GOT3 (cell line): ENCODE measurements at regions not wholly inside any gene's neighbourhood (a gene's known extent, or its start where the extent isn't known, plus 50 kb on each side); places are given as distances from the start of the nearest gene placed in this dataset.
"Not testable (repeated sequence)": the region's sequence is repeated elsewhere in the genome, so short reads cannot be mapped to it uniquely, and the experiment has no call there.

Experiments
- DNase-seq: peaks from one replicate; lab custom pipeline; 2025; ENCODE audit warnings: mixed read lengths; lab: John Stamatoyannopoulos, UW

DNA sequence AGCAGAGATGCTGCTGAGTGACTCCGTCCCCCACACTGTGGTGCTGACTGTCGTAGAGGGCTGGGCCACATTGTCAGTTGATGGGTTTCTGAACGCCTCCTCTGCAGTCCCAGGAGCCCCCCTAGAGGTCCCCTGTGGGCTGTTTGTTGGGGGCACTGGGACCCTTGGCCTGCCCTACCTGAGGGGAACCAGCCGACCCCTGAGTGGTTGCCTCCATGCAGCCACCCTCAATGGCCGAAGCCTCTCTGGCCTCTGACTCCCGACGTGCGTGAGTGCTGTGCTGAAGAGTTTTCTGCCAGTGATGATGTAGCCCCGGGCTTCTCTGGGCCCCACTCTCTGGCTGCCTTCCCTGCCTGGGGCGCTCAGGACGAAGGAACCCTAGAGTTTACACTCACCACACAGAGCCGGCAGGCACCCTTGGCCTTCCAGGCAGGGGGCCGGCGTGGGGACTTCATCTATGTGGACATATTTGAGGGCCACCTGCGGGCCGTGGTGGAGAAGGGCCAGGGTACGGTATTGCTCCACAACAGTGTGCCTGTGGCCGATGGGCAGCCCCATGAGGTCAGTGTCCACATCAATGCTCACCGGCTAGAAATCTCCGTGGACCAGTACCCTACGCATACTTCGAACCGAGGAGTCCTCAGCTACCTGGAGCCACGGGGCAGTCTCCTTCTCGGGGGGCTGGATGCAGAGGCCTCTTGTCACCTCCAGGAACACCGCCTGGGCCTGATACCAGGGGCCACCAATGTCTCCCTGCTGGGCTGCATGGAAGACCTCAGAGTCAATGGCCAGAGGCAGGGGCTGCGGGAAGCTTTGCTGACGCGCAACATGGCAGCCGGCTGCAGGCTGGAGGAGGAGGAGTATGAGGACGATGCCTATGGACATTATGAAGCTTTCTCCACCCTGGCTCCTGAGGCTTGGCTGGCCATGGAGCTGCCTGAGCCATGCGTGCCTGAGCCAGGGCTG lies 181.1 kb downstream of the TBC1D2B start:
- not testable (repeated sequence) for DNase-seq

DNA sequence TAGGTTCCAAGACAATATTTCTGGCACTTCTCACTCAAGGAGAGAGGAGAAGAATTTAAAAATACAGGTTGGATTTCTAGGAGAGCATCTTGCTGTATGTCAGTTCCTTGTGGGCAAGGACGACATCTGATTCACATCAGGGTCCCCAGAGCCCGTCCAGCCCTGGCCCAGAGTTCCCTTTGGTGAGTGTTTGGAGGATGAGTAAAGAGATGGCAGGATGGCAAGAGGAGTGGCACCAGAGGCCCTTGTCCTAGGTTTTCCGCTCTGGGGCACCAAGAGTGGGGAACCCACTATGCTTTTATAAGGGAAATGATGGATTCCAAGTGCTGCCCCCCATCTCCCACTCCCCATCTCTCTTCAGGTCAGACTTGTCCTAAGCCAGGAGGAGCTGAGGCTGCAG lies 181.8 kb downstream of the TBC1D2B start:
- DNase-seq = no peak

DNA sequence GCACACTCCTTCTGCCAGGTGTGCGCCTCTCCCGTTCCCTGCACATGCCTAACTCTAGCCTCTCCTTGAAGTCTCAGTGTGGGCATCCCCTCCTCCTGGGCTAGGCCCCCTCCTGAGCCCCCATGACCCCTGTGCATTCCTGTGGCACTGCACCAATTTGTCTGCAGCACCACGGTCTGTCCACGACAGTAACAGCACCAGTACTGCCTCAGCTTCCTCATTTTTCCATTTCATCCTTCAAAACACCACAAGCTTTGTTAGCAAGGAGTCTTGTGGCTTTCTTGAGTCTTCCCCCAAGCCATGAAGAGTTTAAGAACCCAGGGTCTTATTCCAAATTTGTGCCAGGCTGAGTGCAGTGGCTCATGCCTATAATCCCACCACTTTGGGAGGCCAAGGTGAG lies 182.4 kb downstream of the TBC1D2B start:
- not testable (repeated sequence) for DNase-seq

DNA sequence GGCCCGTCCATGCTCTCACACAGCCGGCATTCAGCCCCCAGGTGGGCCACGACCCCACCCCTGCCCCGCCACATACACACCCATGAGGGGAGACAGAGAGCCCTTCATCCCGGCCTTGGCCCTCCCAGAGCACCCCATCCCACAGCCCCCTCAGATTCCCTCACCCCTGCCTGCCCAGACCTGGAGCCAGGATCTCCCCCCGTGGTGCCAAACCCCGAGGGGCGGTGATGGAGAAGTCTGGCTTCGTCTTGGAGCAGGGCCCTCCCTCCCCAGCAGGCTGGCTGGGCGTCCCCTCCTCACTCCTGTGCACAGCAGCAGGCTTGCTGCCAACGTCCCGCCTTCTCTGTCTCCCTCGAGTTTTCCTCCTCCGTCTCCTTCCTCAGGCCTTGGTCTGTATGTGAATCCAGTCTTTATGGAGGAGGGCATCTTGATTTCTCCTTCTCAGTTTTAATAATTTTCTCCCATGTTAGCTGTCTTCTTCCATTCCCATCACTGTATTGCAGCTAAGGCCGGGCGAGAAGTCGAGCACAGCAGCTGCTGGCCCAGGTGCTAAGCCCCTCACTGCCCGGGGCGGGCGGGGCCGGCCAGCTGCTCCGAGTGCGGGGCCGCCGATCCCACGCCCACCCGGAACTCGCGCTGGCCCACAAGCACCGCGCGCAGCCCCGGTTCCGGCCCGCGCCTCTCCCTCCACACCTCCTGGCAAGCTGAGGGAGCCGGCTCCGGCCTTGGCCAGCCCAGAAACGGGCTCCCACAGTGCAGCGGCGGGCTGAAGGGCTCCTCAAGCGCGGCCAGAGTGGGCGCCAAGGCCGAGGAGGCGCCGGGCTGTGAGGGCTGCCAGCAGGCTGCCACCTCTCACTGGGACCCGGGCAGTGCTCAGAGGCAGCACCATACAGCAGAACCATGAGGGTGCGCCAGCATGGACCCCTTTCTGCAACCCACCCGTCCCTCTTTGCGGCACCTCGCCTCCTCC lies 183.6 kb downstream of the TBC1D2B start:
- not testable (repeated sequence) for DNase-seq

DNA sequence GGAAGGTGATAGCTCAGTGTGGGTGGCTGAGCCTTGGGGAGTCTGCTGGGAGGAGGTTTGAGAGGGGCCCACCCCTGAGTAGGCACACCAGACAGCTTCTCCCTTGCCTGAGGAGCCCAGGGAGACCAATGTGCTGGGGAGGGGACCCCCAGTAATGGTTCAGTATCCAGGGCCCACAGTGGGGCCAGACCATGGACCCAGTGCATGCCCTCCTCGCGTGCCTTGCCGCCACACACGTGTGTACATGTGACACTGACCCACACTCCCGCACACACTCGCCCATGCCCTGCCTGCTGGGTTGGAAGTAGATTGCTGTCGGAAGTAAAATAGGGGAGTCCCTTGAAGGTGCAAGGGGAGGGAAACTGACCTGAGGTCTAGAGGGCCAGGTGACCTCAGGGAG lies 184.3 kb downstream of the TBC1D2B start:
- not testable (repeated sequence) for DNase-seq

DNA sequence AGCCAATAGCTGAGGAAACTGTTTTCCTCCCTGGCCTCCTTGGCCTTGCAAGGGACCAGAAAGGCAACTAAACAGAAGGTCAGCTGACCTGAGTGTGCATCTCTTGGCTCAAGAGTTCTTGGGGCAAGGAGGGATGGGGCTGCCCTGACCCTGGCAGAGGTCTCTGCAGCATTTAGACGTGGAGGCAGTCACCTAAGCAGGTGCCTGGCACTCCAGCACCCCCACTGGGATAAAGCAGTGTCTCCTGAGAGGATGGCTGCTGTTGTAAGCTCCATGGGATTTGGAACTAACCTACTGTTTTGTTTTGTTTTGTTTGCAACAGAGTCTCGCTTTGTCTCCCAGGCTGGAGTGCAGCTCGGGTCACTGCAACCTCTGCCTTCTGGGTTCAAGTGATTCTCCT lies 185.2 kb downstream of the TBC1D2B start:
- no peak for DNase-seq

DNA sequence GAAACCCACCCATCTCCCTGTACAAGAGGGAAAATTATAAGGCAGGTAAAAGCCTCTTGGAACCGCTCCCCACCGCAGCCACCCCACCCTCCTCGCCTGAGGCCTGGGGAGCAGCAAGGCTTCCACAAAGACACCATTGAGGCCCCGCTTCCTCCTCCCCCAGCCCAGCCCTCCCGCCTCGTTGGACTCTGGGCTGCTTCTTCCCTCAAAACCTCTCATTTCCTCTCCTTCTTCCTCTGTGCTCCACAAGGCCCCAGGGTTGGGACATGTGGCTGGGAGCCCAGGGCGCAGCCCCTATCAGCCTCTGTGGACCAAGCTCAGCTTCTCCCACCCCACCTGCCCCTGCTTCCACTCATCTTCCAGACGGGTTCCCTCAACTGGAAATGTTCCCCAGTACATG lies 185.6 kb downstream of the TBC1D2B start:
- DNase-seq = not testable (repeated sequence)

DNA sequence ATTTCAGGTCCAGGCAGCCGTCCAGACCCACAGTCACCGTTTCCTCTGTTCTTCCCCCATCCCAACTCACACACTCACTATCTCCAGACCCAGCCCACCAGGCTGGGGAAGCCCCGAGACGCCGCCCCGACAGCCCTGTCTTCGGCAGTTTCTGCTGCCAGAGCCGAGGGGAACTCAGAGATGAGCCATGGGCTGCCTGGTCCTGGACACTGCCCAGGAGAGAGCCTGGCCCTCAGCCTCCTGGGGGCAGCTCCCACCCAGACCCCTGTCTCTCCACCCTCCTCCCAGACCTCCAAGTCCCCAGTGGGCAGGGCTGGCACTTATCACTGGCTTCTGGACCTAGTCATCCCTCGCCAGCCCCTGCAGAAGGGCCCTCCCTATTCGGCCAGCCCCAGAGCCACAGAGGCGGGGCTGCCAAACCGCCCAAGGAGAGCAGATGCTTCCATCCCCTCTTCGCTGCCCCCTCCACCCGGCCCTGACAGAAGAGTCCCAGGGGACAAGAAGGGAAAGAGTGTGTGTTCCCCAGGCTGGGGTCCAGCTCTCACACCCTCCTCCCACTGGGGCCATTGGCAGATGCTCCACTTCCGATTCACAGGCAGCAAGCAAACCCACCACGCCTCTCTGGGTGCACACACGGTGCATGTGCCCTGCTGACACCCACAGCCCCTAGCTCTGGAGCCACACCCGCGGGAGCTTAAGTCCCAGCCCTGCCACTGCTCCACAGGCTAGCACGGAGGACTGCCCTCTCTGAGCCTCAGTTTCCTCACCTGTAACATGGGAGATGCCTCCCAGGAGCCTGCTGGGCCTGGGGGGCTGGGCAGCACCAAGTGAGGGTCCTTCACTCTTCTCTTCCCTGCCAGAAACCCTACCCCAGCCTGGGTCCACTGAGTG lies 186.4 kb downstream of the TBC1D2B start:
- not testable (repeated sequence) for DNase-seq

DNA sequence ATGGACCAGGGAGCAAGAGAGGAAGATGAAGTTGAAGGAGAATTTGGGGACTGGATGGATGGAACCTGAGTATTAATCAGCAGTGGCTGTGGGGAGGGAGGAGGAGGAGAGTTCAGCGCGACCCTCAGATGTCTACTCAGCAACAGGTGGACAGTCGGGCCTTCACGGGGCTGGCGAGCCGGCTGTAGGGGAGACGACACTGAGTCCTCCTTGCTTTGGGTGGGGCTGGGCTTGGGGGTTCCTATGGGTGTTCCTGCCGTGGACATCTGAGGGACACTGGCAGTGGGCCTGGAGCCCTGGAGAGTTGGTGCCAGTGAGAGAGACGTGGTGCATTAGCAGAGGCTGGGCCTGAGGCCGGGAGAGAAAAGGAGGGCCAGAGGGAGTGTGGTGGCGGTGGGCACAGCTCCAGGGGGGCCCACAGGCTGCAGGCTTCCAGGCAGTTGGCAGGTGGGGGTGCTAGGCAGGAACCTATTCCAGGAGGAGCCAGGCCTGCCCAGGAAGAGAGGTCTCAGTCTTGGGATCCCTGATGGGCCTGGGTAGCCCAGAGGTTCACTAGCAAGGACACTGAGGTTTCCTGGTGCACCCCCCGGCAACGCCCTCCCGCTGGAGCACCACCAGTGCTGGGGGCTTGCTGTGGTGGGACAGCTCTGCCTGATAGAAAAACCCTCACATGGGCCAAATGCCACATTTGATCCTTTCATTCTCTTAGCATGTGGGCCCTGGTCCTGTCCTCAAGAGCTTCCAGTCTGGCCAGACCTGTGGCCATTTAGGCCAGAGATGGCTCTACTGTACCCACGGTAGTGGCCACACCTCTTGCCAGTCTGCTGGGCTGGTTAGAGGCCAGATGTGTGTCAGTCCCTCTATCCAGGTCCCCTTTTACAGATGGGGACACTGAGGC lies 187.4 kb downstream of the TBC1D2B start:
- DNase-seq = not testable (repeated sequence)

DNA sequence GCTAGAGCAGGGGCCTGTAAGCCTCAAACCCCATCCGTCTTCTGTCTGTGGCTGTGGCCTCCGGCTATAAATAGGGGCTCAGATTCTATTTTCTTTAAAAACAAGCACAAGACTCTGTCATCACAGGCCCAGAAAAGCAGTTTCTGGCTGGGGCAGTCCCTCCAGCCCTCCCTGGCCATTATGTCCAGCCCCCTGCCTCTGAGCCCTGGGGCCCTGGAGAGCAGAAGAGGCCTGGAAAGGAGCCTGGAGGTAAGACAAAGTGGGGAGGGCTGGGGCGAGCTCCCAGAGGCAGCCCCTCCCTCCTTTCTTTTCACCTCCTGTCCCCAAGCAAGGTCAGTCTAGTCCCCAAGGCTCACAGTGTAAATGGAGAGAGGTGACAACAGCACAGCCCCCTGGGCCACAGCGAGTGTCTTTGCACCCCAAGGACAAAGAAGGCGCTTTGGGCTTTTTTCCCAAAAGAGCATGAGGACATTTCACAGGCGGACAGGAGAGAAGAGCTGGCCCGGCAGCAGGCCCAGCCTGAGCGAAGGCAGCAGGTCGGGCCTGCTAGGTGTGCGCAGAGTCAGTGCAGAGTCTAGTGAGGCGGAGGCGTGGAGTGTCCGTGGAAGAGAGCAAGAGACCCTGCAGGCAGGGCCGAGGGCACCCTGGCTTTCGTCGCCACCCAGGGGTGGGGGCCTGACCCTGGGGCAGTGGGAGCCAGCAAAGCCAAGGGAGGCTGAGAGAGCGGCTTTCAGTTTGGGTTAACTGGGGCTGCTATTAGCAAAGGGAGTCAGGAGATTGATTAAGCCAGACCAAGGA lies 188.3 kb downstream of the TBC1D2B start:
- no peak for DNase-seq

DNA sequence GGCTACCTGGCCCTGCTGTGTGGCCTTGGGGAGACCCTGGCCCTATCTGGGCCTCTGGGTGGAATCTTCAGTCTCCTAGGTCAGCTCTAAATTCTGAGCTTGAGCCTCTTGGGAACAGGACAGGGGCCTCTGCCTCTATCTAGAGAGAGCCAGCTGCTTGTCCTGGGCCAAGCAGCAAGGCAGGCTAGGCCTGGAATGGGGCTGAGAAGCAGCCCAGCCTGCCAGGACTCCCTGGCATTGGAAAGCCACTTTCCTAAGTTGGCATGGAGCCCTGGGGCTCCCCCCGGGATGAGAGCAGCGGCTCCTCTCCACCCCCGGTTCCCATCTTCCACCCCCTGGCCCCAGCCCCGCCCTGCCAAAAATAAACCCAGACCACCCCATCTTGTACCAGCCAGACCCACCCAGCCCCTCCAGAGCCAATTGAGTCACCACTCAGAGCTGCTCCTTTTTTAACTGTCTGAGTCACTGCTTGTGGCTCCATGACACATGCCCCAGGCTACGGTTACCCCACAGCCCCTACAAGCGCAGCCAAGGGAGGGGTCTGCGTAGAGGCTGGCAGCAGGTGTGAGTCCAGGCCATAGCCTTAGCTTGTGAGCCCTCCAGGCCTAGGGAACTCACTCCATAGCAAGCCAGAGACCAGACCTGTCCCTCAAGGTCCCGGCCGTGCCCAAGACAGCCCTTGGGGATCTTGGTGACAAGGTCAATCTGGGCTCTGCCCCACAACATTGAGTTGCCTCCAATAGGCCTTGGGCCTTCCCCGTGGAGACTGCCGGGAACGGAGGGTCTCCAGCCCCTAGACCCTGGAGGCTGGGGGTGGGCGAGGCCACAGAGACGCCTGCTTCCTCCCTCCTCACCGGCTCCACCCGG lies 189.7 kb downstream of the TBC1D2B start:
- DNase-seq = not testable (repeated sequence)

DNA sequence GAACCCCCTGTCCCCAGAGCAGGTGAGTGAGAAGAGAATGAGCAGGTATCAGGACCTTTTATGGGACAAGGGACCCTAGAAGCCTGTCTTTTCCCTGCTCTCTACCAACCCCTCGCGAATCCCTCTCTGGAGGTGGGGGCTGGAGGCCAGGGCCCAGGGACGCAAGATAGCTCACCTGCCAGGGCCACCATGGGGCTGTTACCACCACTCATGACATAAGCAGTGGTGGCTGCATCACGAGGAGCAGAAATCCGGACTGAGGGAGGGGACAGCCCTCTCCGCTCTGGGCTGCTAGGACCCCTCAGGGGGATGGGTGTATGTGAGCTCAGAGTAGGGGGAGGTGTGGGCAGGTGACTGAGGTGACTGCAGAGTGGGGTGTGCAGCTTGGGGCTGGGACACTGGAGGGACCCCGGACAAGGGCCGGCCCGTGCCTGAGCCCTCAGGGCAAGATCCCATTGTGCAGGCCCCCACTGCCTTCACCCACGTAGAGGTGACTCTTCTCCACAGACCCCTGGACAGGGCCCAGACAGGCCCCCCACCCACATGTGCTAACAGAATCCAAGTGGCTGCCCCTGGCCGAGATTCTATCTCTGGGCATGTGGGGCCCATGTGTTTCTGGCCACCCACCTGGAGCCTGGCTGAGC lies 190.6 kb downstream of the TBC1D2B start:
- DNase-seq = no peak

DNA sequence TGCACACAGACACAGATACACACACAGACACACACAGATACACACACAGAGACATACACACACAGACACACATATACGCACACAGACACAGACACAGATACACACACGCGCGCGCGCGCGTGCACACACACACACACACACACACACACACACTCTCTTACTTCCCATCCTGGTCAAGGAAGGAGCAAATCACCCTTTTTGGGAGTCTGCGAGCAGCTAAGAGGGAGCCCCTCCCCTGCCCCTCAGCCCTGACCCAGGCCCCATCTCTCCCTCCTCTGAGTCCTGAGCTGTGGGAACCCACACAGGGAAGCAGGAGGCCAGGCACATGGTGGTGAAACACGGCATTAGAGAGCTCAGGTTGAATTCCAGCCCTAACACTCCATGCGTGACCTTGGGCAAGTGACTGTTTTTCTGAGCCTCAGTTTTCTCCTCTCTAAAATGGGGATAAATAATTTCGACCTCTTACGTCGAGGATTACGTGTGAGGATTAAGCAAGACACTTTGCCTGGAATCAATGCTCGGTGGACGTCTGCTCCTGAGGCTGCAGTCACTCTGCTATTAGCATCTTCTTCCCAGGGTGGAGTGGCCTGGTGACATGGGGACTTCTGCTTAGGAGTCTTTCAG lies 191.5 kb downstream of the TBC1D2B start:
- DNase-seq = not testable (repeated sequence)

DNA sequence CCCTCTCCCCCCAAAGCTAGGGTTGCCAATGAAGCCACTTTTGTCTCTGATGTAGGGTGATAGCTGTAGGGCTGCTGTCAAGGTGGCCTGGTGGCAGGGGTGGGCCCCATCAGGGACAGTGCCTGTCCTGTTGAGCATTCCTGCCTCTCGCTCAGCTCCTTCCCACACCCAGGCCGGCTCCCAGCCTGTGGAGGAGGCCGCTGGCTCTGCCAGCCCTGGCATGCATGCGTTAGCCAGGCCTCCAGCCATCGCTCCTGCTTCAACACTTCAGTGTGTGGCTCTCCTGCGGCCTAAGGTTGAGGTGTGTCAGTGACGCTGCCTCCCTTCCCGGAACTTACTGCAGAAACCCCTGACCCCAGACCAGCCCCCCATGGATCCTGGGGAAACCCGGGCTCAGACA lies 194.5 kb downstream of the TBC1D2B start:
- DNase-seq = not testable (repeated sequence)

DNA sequence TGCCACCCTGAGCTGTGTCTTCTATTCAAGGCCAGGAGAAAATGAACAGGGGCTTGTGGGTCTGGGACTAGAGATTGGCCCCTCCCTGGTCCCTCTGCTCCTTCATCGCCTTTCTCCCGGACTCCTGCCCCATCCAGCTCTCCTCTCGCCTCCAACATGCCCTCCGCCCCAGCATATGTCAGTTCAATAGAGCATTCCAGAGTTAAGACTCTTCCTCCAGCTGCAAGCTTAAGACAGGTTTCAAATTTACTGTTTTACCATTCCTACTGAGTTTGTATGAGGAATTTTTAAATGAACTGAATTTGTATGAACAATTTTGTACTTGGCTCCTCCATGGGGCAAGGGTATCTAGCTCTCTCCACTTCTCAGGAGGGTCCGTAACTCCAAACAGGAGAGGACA lies 195.6 kb downstream of the TBC1D2B start:
- no peak for DNase-seq

DNA sequence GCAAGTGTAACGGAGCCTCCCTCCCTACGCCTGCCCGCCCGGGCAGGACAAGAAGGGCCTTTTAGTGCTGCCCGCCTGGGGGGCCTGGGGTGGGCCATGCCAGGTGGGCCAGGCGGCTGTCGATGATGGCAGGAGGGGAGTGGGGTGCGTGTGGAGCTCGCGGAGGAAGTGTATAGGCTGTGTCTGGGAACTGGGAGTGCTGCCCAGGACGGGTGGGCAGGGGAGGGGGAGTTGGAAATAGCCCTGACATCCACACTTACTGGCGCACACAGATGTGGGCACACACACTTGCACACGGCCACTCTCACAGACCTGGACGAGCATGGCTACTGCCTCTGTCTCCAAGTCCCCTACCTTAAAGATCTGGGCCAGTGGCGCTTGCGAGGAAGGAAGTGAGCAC lies 196.0 kb downstream of the TBC1D2B start:
- DNase-seq = not testable (repeated sequence)

DNA sequence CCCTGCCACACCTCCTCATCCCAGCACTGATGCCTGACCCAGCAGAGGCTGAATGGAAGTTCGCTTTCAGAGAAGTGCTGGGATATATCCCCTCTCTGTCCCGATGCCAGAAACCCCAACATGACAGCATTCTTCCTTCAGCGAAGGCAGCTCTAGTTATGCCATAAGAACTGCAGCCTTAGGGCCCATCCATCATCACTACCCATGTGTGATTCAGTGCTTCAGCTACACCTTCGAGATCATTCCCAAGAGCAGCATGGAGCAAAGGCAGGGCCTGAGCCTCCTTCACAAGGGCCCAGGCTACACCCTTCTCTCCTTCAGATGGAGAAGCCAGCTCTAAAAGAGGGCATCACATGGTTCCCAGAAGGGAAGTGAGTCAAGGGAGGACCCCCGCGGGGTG lies 198.0 kb downstream of the TBC1D2B start:
- not testable (repeated sequence) for DNase-seq
